Stimulated activated effector memory CD8-positive, alpha-beta T cell treated with anti-CD3 and anti-CD28 coated beads, Interleukin-12 subunit alpha, Interleukin-12 subunit beta, amount 100 ng/mL, for 72 hours (primary cell): ENCODE measurements at regions not wholly inside any gene's neighbourhood (a gene's known extent, or its start where the extent isn't known, plus 50 kb on each side); places are given as distances from the start of the nearest gene placed in this dataset.

Experiments used
- ATAC-seq: fragments of 150-1000 bp; cut with Tn5 transposase; 2 replicates; pipeline ENCODE4 v1.10.0; 2021
- DNase-seq, 2 donors: peaks; one replicate each; pipeline ENCODE4 v3.0.0; 2021 to 2022; ENCODE audit warnings: low spot score in 2 of 2
- H3K27ac Mint-ChIP-seq: one replicate; pipeline ENCODE4 v1.8.0; 2022; ENCODE audit warnings: mild to moderate bottlenecking, mixed read lengths
- H3K36me3 Mint-ChIP-seq: one replicate; pipeline ENCODE4 v1.8.0; 2022; ENCODE audit warnings: mild to moderate bottlenecking, mixed read lengths
- H3K4me1 Mint-ChIP-seq: one replicate; pipeline ENCODE4 v1.8.0; 2022; ENCODE audit warnings: mixed read lengths
- H3K4me3 Mint-ChIP-seq: one replicate; pipeline ENCODE4 v1.8.0; 2022; ENCODE audit warnings: mild to moderate bottlenecking, mixed read lengths
- H3K9me3 Mint-ChIP-seq: one replicate; pipeline ENCODE4 v1.8.0; 2022; ENCODE audit warnings: mixed read lengths

- Mint-ChIP-seq H3K4me1 (no peaks in the 10 kb centered on the region), H3K27ac (no peak overlapping the region), H3K36me3 (no peaks in the 10 kb centered on the region), H3K9me3 (no peaks in the 10 kb centered on the region), H3K4me3 (no peak overlapping the region)
- ATAC-seq (no peak), DNase-seq (no peak)
These were observed 339.4 kb upstream of the USP24 start for GRCh38 chr1:55554611-55555010.

GRCh38 chr1:55552636-55553035, 337.5 kb upstream of the USP24 start:
- H3K4me1 Mint-ChIP-seq, result no peaks in the 10 kb centered on the region
- H3K36me3 Mint-ChIP-seq, result no peaks in the 10 kb centered on the region
- H3K9me3 Mint-ChIP-seq, result no peaks in the 10 kb centered on the region
- ATAC-seq, result no peak
- no peak overlapping the region for H3K4me3 Mint-ChIP-seq
- no peak for DNase-seq
- H3K27ac Mint-ChIP-seq, result no peak overlapping the region

GRCh38 chr1:55547405-55547804, 332.2 kb upstream of the USP24 start:
- Mint-ChIP-seq H3K4me3 (no peak overlapping the region), H3K27ac (no peak overlapping the region), H3K36me3 (no peaks in the 10 kb centered on the region), H3K4me1 (no peaks in the 10 kb centered on the region), H3K9me3 (no peaks in the 10 kb centered on the region)
- ATAC-seq (no peak), DNase-seq (no peak)

GRCh38 chr1:55546553-55546952, 331.4 kb upstream of the USP24 start:
- DNase-seq (no peak), ATAC-seq (no peak)
- Mint-ChIP-seq H3K4me3 (no peak overlapping the region), H3K36me3 (no peaks in the 10 kb centered on the region), H3K9me3 (no peaks in the 10 kb centered on the region), H3K27ac (no peak overlapping the region), H3K4me1 (no peaks in the 10 kb centered on the region)

GRCh38 chr1:55544826-55545225, 329.7 kb upstream of the USP24 start:
- no peak for DNase-seq
- H3K36me3 Mint-ChIP-seq, result no peaks in the 10 kb centered on the region
- H3K4me3 Mint-ChIP-seq, result no peak overlapping the region
- no peak overlapping the region for H3K27ac Mint-ChIP-seq
- H3K4me1 Mint-ChIP-seq, result no peaks in the 10 kb centered on the region
- H3K9me3 Mint-ChIP-seq, result no peaks in the 10 kb centered on the region
- no peak for ATAC-seq

GRCh38 chr1:55542901-55543504, 327.8 kb upstream of the USP24 start:
- H3K36me3 Mint-ChIP-seq, result no peaks in the 10 kb centered on the region
- no peaks in the 10 kb centered on the region for H3K9me3 Mint-ChIP-seq
- ATAC-seq (no peak), DNase-seq (no peak)
- no peak overlapping the region for H3K4me3 Mint-ChIP-seq
- H3K4me1 Mint-ChIP-seq, result no peaks in the 10 kb centered on the region
- no peak overlapping the region for H3K27ac Mint-ChIP-seq

GRCh38 chr1:55541296-55541695, 326.1 kb upstream of the USP24 start:
- Mint-ChIP-seq H3K4me1 (no peaks in the 10 kb centered on the region), H3K4me3 (no peak overlapping the region), H3K27ac (no peak overlapping the region), H3K36me3 (no peaks in the 10 kb centered on the region), H3K9me3 (no peaks in the 10 kb centered on the region)
- DNase-seq, result no peak
- ATAC-seq, result no peak

- H3K4me3 Mint-ChIP-seq, result no peak overlapping the region
- H3K36me3 Mint-ChIP-seq, result no peaks in the 10 kb centered on the region
These were observed 324.7 kb upstream of the USP24 start for GRCh38 chr1:55539652-55540512.

GRCh38 chr1:55538428-55538827, 323.3 kb upstream of the USP24 start:
- ATAC-seq, result no peak

More at GRCh38 chr1:55539652-55540512, 324.7 kb upstream of the USP24 start:
- Mint-ChIP-seq H3K4me1 (no peaks in the 10 kb centered on the region), H3K27ac (no peak overlapping the region), H3K9me3 (no peaks in the 10 kb centered on the region)
- no peak for ATAC-seq
- DNase-seq, result no peak

GRCh38 chr1:55536545-55536865, 321.3 kb upstream of the USP24 start:
- H3K9me3 Mint-ChIP-seq, result no peaks in the 10 kb centered on the region
- H3K4me1 Mint-ChIP-seq, result no peaks in the 10 kb centered on the region
- H3K27ac Mint-ChIP-seq, result peak overlapping the region; percentile 60
- no peaks in the 10 kb centered on the region for H3K36me3 Mint-ChIP-seq
- DNase-seq (no peak), ATAC-seq (no peak)
- H3K4me3 Mint-ChIP-seq, result no peak overlapping the region

More at GRCh38 chr1:55538428-55538827, 323.3 kb upstream of the USP24 start:
- Mint-ChIP-seq H3K36me3 (no peaks in the 10 kb centered on the region), H3K4me3 (no peak overlapping the region), H3K4me1 (no peaks in the 10 kb centered on the region), H3K27ac (no peak overlapping the region), H3K9me3 (no peaks in the 10 kb centered on the region)
- DNase-seq, result no peak

GRCh38 chr1:55535724-55536544, 320.8 kb upstream of the USP24 start:
- DNase-seq, result no peak
- Mint-ChIP-seq H3K4me1 (no peaks in the 10 kb centered on the region), H3K27ac (peak overlapping the region; percentile 60), H3K4me3 (no peak overlapping the region), H3K9me3 (no peaks in the 10 kb centered on the region), H3K36me3 (no peaks in the 10 kb centered on the region)
- ATAC-seq, result no peak

GRCh38 chr1:55534565-55535121, 319.5 kb upstream of the USP24 start:
- ATAC-seq, result no peak
- DNase-seq, result no peak
- no peaks in the 10 kb centered on the region for H3K9me3 Mint-ChIP-seq
- H3K36me3 Mint-ChIP-seq, result no peaks in the 10 kb centered on the region
- no peak overlapping the region for H3K4me3 Mint-ChIP-seq
- H3K4me1 Mint-ChIP-seq, result no peaks in the 10 kb centered on the region
- no peak overlapping the region for H3K27ac Mint-ChIP-seq

GRCh38 chr1:55531644-55532043, 316.5 kb upstream of the USP24 start:
- H3K4me1 Mint-ChIP-seq, result no peaks in the 10 kb centered on the region
- no peak for ATAC-seq
- no peak overlapping the region for H3K27ac Mint-ChIP-seq
- DNase-seq, result no peak
- no peaks in the 10 kb centered on the region for H3K9me3 Mint-ChIP-seq
- H3K4me3 Mint-ChIP-seq, result no peak overlapping the region
- no peaks in the 10 kb centered on the region for H3K36me3 Mint-ChIP-seq

- no peak for ATAC-seq
These were observed 315.8 kb upstream of the USP24 start for GRCh38 chr1:55530749-55531478.

GRCh38 chr1:55529017-55529416, 313.9 kb upstream of the USP24 start:
- Mint-ChIP-seq H3K36me3 (no peaks in the 10 kb centered on the region), H3K4me3 (no peak overlapping the region), H3K9me3 (no peaks in the 10 kb centered on the region), H3K4me1 (no peaks in the 10 kb centered on the region), H3K27ac (no peak overlapping the region)
- no peak for ATAC-seq
- no peak for DNase-seq

More at GRCh38 chr1:55530749-55531478, 315.8 kb upstream of the USP24 start:
- Mint-ChIP-seq H3K36me3 (no peaks in the 10 kb centered on the region), H3K9me3 (no peaks in the 10 kb centered on the region), H3K4me3 (no peak overlapping the region), H3K4me1 (no peaks in the 10 kb centered on the region), H3K27ac (no peak overlapping the region)
- no peak for DNase-seq
